T-helper 1 cell treated with Interleukin-12 subunit alpha and Interleukin-12 subunit beta and Interleukin-4 antibody, amounts not matched to agents 30 μg/mL and 1 μg/mL, for 36 hours (primary cell): ENCODE measurements at regions not wholly inside any gene's neighbourhood (a gene's known extent, or its start where the extent isn't known, plus 50 kb on each side); places are given as distances from the start of the nearest gene placed in this dataset.

Source experiments
- H3K27ac Mint-ChIP-seq: one replicate; pipeline ENCODE4 v1.8.0; 2021; ENCODE audit warnings: mild to moderate bottlenecking, mixed read lengths
- H3K27me3 Mint-ChIP-seq: one replicate; pipeline ENCODE4 v1.8.0; 2021; ENCODE audit warnings: low read depth, mixed read lengths
- H3K36me3 Mint-ChIP-seq: one replicate; pipeline ENCODE4 v1.8.0; 2021; ENCODE audit warnings: low read depth, mixed read lengths
- H3K4me1 Mint-ChIP-seq: one replicate; pipeline ENCODE4 v1.8.0; 2021; ENCODE audit warnings: low read depth, mixed read lengths
- H3K4me3 Mint-ChIP-seq: one replicate; pipeline ENCODE4 v1.8.0; 2021; ENCODE audit warnings: mild to moderate bottlenecking, moderate library complexity, mixed read lengths
- H3K9me3 Mint-ChIP-seq: one replicate; pipeline ENCODE4 v1.8.0; 2021; ENCODE audit warnings: mixed read lengths

- no peaks in the 10 kb centered on the region for H3K27me3 Mint-ChIP-seq
- H3K27ac Mint-ChIP-seq: no peak overlapping the region
- no peaks in the 10 kb centered on the region for H3K36me3 Mint-ChIP-seq
- no peak overlapping the region for H3K4me3 Mint-ChIP-seq
- H3K4me1 Mint-ChIP-seq: no peaks in the 10 kb centered on the region
- H3K9me3 Mint-ChIP-seq: no peaks in the 10 kb centered on the region
Measured at GRCh38 chr20:51860111-51860882, 58.0 kb upstream of the SALL4 start.

GRCh38 chr20:51856432-51856831, 54.1 kb upstream of the SALL4 start:
- Mint-ChIP-seq H3K36me3 (no peaks in the 10 kb centered on the region), H3K4me1 (no peaks in the 10 kb centered on the region), H3K4me3 (no peak overlapping the region), H3K27ac (no peak overlapping the region), H3K27me3 (no peaks in the 10 kb centered on the region), H3K9me3 (no peaks in the 10 kb centered on the region)

GRCh38 chr20:51854921-51855320, 52.6 kb upstream of the SALL4 start:
- Mint-ChIP-seq H3K36me3 (no peaks in the 10 kb centered on the region), H3K4me1 (no peaks in the 10 kb centered on the region), H3K9me3 (no peaks in the 10 kb centered on the region), H3K4me3 (no peak overlapping the region), H3K27me3 (no peaks in the 10 kb centered on the region), H3K27ac (no peak overlapping the region)
